Natural killer cell (primary cell): ENCODE measurements at regions not wholly inside any gene's neighbourhood (a gene's known extent, or its start where the extent isn't known, plus 50 kb on each side); places are given as distances from the start of the nearest gene placed in this dataset.

Experiments
- ATAC-seq, 3 donors: fragments of 150-1000 bp in 2 of 3; fragments of 200-7000 bp in 1 of 3; cut with Tn5 transposase; 1 replicate in 1 of 3; 2 replicates in 2 of 3; pipeline ENCODE4 v1.10.0; 2021; ENCODE audit warnings: mild to moderate bottlenecking in 2 of 3, moderate library complexity in 2 of 3
- DNase-seq, 2 donors: peaks; one replicate each; pipeline versions ENCODE4 v3.0.0 to v3.0.0-alpha.2; 2013 to 2021; ENCODE audit warnings: mixed read lengths in 1 of 2
- H3K27ac ChIP-seq: one replicate; pipeline ENCODE4 v1.5.1; 2013; ENCODE audit warnings: mild to moderate bottlenecking, low read length
- H3K27me3 ChIP-seq: one replicate; pipeline ENCODE4 v1.6.1; 2013; ENCODE audit warnings: low read length; ENCODE audit not compliant: control insufficient read depth, insufficient read depth
- H3K36me3 ChIP-seq: one replicate; pipeline ENCODE4 v1.6.1; 2013; ENCODE audit warnings: low read length; ENCODE audit not compliant: control insufficient read depth, insufficient read depth
- H3K4me1 ChIP-seq: one replicate; pipeline ENCODE4 v1.6.1; 2013; ENCODE audit warnings: low read length; ENCODE audit not compliant: control insufficient read depth, insufficient read depth
- H3K4me3 ChIP-seq: one replicate; pipeline ENCODE4 v1.5.1; 2013; ENCODE audit warnings: low read length
- H3K9me3 ChIP-seq: one replicate; pipeline ENCODE4 v1.6.1; 2013; ENCODE audit warnings: low read length; ENCODE audit not compliant: control insufficient read depth, insufficient read depth
- H3K27ac Mint-ChIP-seq, 2 donors: one replicate each; pipeline ENCODE4 v1.8.0; 2022; ENCODE audit warnings: mild to moderate bottlenecking in 2 of 2, mixed read lengths in 2 of 2, moderate library complexity in 1 of 2
- H3K27me3 Mint-ChIP-seq, 2 donors: one replicate each; pipeline ENCODE4 v1.8.0; 2022; ENCODE audit warnings: low read depth in 2 of 2, mixed read lengths in 2 of 2
- H3K36me3 Mint-ChIP-seq: one replicate; pipeline ENCODE4 v1.8.0; 2022; ENCODE audit warnings: mixed read lengths
- H3K4me1 Mint-ChIP-seq, 2 donors: one replicate each; pipeline ENCODE4 v1.8.0; 2022; ENCODE audit warnings: mixed read lengths in 2 of 2
- H3K4me3 Mint-ChIP-seq: one replicate; pipeline ENCODE4 v1.8.0; 2022; ENCODE audit warnings: mild to moderate bottlenecking, moderate library complexity, mixed read lengths
- H3K9me3 Mint-ChIP-seq, 2 donors: one replicate each; pipeline ENCODE4 v1.8.0; 2022; ENCODE audit warnings: mixed read lengths in 2 of 2
- CTCF ChIP-seq: fragments of 200-600 bp; IDR thresholded peaks from one replicate; pipeline ENCODE4 v1.8.0; 2022; ENCODE audit warnings: antibody characterized with exemption
- WGBS: methylation state at CpG from one replicate; pipeline ENCODE4 v1.1.7; 2013; ENCODE audit warnings: missing lambda C conversion rate; ENCODE audit not compliant: insufficient coverage; 5-methylcytosine and 5-hydroxymethylcytosine counted together
- intact Hi-C: fragments of 100-400 bp; cut with micrococcal nuclease; formaldehyde crosslinking; loops from one replicate; pipeline ENCODE4 v1.14.2; 2022

DNA sequence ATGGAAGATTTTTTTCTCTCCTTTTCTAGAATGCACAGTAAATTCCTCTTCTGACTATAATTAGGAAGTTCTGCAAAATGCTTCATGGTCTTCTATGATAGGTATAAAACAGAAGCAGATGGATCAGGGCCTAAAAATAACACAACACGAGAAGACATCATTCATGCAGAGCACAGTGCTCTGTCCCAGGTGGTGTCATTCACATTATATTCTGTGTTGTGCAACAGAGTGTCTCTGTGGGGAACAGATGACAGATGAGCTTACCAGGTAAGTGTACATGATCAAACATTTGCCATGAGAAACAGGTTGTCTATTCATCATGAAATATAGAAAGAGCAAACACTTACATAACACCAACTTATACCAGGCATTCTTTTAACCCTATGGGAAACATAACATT is 288.3 kb downstream of the KCTD12 start:
- no peak overlapping the region for H3K4me3 Mint-ChIP-seq

DNA sequence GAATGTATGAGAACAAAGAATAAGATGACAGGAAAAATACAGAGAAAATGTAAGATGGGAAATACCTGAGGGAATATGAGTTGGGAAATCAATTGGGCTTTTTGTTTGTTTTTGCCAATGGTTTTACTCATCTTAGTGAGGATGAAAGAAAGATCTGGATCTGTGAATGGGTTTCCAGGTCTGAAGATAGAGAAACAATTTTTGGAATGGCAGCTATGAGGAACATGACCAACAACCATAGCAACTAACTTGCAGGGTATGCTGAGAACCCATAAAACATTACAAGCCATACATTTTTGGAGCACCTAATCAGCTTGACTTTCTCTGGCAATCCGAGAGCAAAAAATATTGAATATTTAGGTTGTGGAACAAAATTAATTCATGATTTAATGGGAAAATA is 290.0 kb downstream of the KCTD12 start:
- 78% methylated on average over 1 of the region's 1 CpG for WGBS
- intact Hi-C loops: no loop called here
- no peak for ATAC-seq
- H3K9me3 ChIP-seq: no peaks in the 10 kb centered on the region
- H3K4me1 ChIP-seq: no peaks in the 10 kb centered on the region
- H3K36me3 Mint-ChIP-seq: no peaks in the 10 kb centered on the region
- no peak overlapping the region for H3K4me3 ChIP-seq
- H3K4me3 Mint-ChIP-seq: no peak overlapping the region
- TF ChIP-seq CTCF: no peak
- no peaks in the 10 kb centered on the region for H3K9me3 Mint-ChIP-seq
- H3K27me3 Mint-ChIP-seq: no peaks in the 10 kb centered on the region
- H3K27ac ChIP-seq: no peak overlapping the region
- no peaks in the 10 kb centered on the region for H3K36me3 ChIP-seq
- no peak for DNase-seq
- H3K4me1 Mint-ChIP-seq: no peaks in the 10 kb centered on the region
- no peak overlapping the region for H3K27ac Mint-ChIP-seq
- H3K27me3 ChIP-seq: no peaks in the 10 kb centered on the region

More for the DNA sequence above, 288.3 kb downstream of the KCTD12 start:
- H3K36me3 ChIP-seq: no peaks in the 10 kb centered on the region
- H3K4me1 ChIP-seq: no peaks in the 10 kb centered on the region
- no peaks in the 10 kb centered on the region for H3K9me3 ChIP-seq
- no peak overlapping the region for H3K27ac Mint-ChIP-seq
- H3K27me3 Mint-ChIP-seq: no peaks in the 10 kb centered on the region
- DNase-seq (no peak), ATAC-seq (no peak)
- no peak overlapping the region for H3K4me3 ChIP-seq
- H3K4me1 Mint-ChIP-seq: no peaks in the 10 kb centered on the region
- intact Hi-C loops: no loop called here
- no peaks in the 10 kb centered on the region for H3K27me3 ChIP-seq
- H3K36me3 Mint-ChIP-seq: no peaks in the 10 kb centered on the region
- H3K9me3 Mint-ChIP-seq: no peaks in the 10 kb centered on the region
- 40% methylated on average over 1 of the region's 1 CpG for WGBS
- no peak for TF ChIP-seq CTCF
- H3K27ac ChIP-seq: no peak overlapping the region

- H3K4me1 ChIP-seq: no peaks in the 10 kb centered on the region
- H3K36me3 ChIP-seq: no peaks in the 10 kb centered on the region
- intact Hi-C loops: no loop called here
- no peak for TF ChIP-seq CTCF
- no peaks in the 10 kb centered on the region for H3K9me3 ChIP-seq
- 92% methylated on average over 1 of the region's 1 CpG for WGBS
- H3K27me3 ChIP-seq: no peaks in the 10 kb centered on the region
- Mint-ChIP-seq H3K9me3 (no peaks in the 10 kb centered on the region), H3K36me3 (no peaks in the 10 kb centered on the region), H3K27me3 (no peaks in the 10 kb centered on the region), H3K4me1 (no peaks in the 10 kb centered on the region), H3K27ac (no peak overlapping the region), H3K4me3 (no peak overlapping the region)
- no peak overlapping the region for H3K27ac ChIP-seq
- no peak overlapping the region for H3K4me3 ChIP-seq
- ATAC-seq (no peak), DNase-seq (no peak)
Measured at GRCh38 chr13:76594435-76594834, 291.8 kb downstream of the KCTD12 start.

DNA sequence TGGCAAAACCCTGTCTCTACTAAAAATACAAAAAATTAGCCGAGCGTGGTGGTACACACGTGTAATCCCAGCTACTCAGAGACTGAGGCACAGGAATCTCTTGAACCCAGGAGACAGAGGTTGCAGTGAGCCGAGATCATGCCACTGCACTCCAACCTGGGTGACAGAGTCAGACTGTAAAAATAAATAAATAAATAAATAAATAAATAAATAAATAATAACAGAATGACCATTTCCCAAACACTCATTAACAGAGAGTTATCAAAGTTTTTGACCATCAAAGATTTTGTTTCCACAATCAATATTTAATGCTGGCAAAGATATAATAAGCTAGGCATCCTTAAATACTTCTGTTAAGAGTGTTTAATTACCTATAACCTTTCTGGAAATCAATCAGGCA is 299.4 kb downstream of the KCTD12 start:
- 96% methylated on average over 3 of the region's 4 CpGs for WGBS
- no peak overlapping the region for H3K27ac ChIP-seq
- H3K27me3 Mint-ChIP-seq: no peaks in the 10 kb centered on the region
- H3K36me3 ChIP-seq: no peaks in the 10 kb centered on the region
- H3K36me3 Mint-ChIP-seq: no peaks in the 10 kb centered on the region
- H3K9me3 Mint-ChIP-seq: peaks cover 0 to 2% of the 10 kb centered on the region in 2 donors
- TF ChIP-seq CTCF: no peak
- DNase-seq (no peak), ATAC-seq (no peak)
- H3K4me1 ChIP-seq: no peaks in the 10 kb centered on the region
- H3K4me1 Mint-ChIP-seq: no peaks in the 10 kb centered on the region
- no peaks in the 10 kb centered on the region for H3K9me3 ChIP-seq
- no peak overlapping the region for H3K4me3 Mint-ChIP-seq
- intact Hi-C loops: no loop called here
- no peak overlapping the region for H3K4me3 ChIP-seq
- H3K27me3 ChIP-seq: no peaks in the 10 kb centered on the region
- H3K27ac Mint-ChIP-seq: no peak overlapping the region
